NCI-H2196 (cell line): ENCODE measurements at regions not wholly inside any gene's neighbourhood (a gene's known extent, or its start where the extent isn't known, plus 50 kb on each side); places are given as distances from the start of the nearest gene placed in this dataset.
"Not testable (repeated sequence)": the region's sequence is repeated elsewhere in the genome, so short reads cannot be mapped to it uniquely, and the experiment has no call there.

Experiments
- DNase-seq: peaks from one replicate; lab custom pipeline; 2025; ENCODE audit not compliant: unreplicated experiment; lab: John Stamatoyannopoulos, UW

GRCh38 chr3:27630885-27631284, 91.2 kb downstream of the EOMES start:
- no peak for DNase-seq

DNA sequence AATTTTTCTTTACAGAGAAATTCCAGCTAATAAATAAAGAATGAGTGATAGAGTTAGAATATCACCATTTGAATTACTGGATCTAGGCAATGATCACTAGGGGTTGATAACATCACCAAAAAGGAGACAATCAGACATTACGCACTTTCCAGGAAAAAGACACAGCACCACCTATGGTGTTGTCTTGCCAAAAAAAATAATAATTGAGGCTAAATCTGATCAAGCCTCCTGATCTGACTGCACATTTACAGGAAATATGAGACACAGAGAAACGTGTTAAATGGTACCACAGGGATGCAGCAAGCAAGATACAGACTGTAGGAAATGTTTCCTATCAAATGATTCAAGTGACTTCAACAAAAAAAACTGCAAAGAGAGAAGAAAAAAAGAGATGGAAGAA, 92.8 kb downstream of the EOMES start:
- DNase-seq: no peak

GRCh38 chr3:27628026-27628750, 93.9 kb downstream of the EOMES start:
- no peak for DNase-seq

DNA sequence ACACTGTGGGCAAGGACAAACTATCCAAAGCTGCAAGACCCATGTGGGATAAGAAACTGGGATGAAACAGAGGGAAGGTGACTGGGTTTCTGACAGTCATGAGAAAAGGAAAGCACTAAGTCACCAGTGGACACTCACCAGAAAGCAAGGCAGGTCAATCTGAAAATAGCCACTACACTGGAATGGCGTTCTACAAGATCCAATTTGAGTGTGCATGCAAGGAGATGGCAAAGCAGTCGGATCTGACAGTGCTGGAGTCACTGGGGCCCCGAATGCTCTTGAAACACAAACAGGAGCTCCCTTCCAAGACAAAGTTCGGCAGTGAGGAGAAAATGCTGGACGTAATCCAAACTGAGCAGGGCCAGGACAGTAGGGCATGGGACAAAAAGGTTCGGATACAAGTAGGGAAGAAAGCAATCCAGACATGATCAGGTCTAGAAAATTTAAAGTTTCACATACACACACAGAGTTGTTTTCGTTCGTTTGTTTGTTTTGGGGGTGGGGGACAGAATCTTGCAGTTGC, 95.5 kb downstream of the EOMES start:
- no peak for DNase-seq

- no peak for DNase-seq
Observed at GRCh38 chr3:27625864-27626263, 96.3 kb downstream of the EOMES start.

DNA sequence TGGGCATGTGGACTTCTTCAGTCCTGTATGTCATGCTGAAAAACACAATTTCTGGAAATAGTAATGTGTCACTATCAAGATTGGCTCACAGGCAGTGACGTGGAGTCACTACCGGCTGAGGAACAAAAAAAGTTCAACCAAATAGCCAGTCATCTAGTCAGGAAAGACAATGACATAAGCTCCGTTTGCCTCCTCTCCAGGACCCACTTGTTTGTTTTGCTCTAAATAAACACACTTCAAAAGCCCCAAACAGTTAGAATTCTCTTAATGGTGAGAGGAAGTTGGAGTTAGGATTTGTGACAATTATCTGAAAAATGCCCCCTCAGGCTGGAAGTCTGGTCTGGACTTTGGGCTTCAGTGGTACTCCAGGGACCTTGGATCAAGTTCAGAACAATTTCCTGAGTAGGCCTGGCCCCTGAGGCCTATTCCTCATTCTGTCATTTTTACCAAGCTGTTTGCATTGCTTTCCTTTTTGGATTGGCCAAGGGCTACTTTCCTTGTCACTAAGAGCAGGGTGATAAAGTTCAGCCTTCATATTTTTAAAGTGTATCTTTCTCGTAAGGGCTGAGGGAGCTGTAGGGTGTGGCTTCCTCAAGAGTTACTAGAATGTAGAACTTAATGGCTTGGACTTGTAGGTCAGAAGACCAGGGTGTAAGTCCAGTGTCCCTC, 98.9 kb downstream of the EOMES start:
- DNase-seq: no peak

GRCh38 chr3:27617552-27617951, 104.6 kb downstream of the EOMES start:
- no peak for DNase-seq

DNA sequence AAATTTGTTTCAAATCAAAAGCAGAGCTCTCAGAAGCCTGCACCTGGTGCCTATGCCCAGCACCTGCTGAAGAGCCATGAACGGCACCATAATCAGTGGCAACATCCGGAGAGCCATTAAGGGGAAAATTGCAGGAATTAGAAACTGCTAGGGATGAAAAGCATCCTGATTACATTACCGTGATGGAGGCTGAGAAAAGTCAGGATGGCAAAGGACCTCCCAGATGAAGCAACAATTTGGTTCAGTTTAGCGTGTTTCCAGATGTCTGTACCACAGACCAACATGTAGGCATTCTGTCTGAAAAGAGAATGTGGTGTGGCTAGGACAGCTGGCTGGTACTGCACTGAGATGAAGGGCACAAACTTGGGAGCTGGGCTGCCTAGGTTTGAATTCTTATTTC, 106.1 kb downstream of the EOMES start:
- no peak for DNase-seq

DNA sequence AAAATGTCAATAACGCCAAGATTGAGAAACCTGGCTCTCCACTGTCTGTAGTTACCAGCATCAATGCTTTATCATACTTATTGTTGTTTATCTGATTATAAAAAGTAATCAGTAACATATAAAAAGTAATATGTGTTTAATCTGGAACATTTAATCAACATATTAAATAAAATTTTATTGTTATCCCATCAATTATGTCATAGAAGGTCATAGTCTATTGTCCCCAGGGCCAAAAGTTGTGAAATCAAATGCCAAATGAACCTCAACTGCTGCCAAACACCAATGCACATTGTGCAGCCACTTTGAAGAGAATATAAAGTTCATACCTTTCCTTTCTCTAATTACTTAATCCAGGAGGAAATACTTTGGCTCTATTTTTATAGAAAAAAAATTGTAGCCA, 106.6 kb downstream of the EOMES start:
- no peak for DNase-seq

- no peak for DNase-seq
Observed at GRCh38 chr3:27614592-27614991, 107.5 kb downstream of the EOMES start.

GRCh38 chr3:27613846-27614500, 108.2 kb downstream of the EOMES start:
- no peak for DNase-seq

DNA sequence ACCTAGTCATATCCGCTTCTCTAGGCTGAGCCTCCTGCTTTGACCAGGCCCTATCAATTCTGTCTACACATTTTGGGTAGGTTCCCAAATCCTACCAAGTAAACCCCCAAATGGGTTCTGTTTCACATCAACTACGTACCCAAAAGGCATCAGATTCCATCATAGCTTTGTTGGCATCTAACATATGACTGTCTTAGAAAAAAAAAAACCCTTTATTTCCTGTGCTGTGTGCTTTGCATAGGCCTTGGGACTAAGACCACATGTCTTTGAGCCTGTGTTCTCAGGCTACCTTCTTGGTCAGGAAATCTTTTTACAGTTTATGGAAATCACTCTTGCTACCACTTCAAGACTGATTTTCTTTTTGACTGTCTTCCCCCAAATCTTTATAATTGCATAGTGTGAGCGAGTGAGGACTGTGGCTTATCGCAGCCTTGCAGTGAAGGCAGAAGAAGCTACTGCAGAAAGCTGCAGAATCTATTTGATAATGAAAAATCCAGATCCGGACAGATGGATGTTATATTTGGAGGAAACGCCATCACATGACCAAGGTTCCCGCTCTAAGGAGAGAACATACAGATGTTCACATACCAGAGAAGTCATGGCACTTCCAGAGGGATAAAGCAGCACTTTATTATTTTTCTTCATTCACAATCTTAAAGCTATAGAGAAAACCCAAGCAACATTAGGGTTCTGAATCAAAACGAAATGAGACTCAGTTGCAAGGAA, 111.2 kb downstream of the EOMES start:
- DNase-seq: no peak

- DNase-seq: no peak
Observed at GRCh38 chr3:27607370-27607769, 114.8 kb downstream of the EOMES start.

- DNase-seq: no peak
Observed at GRCh38 chr3:27606537-27606936, 115.6 kb downstream of the EOMES start.

DNA sequence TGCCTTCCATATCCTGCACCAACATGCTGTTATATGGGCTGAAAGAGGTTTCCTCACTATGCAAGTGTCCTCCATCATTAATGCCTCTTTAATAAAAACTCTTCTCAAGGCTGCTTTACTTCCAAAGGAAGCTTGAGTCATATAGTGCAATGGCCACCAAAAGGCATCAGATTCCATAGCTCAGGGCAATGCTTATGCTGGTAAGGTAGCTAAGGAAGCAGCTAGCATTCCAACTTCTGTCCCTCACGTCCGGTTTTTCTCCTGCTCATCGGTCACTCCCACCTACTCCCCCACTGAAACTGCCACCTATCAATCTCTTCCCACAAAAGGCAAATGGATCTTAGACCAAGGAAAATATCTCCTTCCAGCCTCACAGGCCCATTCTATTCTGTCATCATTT, 117.1 kb upstream of the SLC4A7 start:
- not testable (repeated sequence) for DNase-seq

DNA sequence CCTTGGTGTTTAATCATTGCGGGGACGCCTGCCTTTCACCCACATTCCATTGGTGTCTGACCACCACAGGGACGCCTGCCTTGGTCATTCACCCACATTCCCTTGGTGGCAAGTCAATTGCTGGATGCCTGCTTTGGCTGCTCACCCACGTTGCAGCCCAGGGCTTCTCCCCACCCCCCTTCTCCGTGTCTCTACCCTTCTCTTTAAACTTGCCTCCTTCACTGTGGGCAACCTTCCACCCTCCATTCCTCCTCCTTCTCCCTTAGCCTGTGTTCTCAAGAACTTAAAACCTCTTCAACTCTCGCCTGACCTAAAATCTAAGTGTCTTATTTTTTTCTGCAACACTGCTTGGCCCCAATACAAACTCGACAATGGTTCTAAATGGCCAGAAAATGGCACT, 115.6 kb upstream of the SLC4A7 start:
- not testable (repeated sequence) for DNase-seq

DNA sequence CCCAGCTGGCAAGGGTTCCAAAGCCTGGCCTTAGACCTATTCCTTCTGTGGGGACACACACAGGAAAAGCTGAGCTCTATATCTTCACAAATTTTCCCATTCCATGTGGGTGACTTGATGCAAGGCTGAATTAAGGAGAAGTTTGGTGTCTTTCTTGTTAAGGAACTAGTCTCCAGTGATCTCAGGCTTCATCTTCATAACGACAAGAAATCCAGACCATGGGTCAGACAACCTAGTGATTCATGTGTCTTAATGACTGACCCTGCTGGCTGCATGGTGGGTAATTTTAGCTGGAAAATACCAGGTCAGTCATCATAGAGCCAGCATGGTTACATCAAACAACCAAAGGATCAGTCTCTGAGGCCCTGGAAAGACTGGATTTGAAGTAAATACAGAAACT, 112.7 kb upstream of the SLC4A7 start:
- DNase-seq: no peak

GRCh38 chr3:27596334-27596841, 112.2 kb upstream of the SLC4A7 start:
- DNase-seq: peak; percentile 7

DNA sequence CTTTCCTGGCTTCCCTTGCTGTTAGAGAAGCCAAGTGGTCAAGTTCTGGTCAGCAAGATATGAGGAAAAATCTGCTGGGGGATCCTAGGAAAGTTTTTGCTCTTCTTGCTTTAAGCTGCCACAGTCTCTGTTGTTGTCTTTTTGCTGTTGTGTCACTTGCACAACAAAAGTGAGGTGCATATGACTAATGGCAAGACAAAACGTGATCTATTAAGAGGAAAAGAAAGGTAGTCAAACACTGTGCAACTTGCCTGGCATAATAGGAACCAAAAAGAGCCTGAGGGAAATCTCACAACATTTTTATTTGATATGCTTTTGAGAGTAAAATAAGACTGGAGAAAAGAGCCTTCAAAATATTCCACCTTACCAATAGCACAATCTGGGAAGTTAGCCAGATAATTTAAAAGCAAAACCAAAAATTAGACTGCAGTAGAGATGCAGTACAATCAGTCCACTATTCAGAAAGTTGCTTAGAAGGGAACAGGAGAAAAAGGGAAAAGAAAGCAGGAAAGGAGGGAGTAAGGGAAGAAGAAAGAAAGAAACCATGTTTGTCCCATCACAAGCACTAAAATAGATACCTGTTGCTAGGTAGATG, 110.0 kb upstream of the SLC4A7 start:
- DNase-seq: no peak

DNA sequence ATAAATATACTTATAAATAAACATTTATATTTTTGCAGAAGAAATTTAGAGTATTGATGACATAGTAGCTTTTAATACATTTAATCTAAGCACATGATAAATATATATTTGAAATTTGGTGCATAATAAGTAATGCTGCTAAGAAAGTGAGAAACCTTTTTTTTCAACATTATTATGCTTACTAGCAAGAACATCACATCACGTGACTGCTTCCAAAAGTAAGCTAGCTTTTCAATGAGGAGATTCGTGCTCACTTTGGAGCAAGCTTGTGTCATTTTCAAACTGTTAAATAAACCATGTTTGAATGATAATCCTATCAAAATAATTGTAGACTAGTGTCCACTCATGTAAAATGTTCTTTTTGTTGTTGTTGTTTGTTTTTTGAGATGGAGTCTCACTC, 109.0 kb upstream of the SLC4A7 start:
- no peak for DNase-seq
